ENCODE measurements at regions not wholly inside any gene's neighbourhood (a gene's known extent, or its start where the extent isn't known, plus 50 kb on each side); places are given as distances from the start of the nearest gene placed in this dataset.

- no peak for TF ChIP-seq CTCF (IDR thresholded peaks at IDR 0.05; ENCODE audit: insufficient read depth, low read depth, low read length, missing control alignments)
- peak; percentile 17 for DNase-seq (ENCODE audit: low read depth)
- H3K4me3 ChIP-seq (ENCODE audit: low read length): no peak overlapping the region
These were observed 178.4 kb upstream of the SUCLG2 start for GRCh38 chr3:67832817-67833216.

DNA sequence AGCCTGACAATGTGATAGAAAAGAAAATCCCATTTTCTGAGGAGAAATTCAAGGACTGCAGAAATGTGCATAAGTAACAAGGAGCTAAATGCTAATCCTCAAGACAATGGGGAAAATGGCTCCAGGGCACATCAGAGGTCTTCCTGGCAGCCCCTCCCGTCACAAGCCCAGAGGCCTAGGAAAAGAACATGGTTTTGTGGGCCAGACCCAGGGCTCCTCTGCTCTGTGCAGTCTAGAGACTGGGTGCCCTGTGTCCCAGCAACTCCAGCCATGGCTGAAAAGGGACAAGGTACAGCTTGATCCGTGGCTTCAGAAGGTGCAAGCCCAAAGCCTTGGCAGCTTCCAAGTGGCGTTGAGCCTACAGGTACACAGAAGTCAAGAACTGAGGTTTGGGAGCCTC lies 176.8 kb upstream of the SUCLG2 start:
- DNase-seq (ENCODE audit: low read depth): no peak
- H3K4me3 ChIP-seq (ENCODE audit: low read length): no peak overlapping the region
- TF ChIP-seq CTCF (IDR thresholded peaks at IDR 0.05; ENCODE audit: insufficient read depth, low read depth, low read length, missing control alignments): no peak

DNA sequence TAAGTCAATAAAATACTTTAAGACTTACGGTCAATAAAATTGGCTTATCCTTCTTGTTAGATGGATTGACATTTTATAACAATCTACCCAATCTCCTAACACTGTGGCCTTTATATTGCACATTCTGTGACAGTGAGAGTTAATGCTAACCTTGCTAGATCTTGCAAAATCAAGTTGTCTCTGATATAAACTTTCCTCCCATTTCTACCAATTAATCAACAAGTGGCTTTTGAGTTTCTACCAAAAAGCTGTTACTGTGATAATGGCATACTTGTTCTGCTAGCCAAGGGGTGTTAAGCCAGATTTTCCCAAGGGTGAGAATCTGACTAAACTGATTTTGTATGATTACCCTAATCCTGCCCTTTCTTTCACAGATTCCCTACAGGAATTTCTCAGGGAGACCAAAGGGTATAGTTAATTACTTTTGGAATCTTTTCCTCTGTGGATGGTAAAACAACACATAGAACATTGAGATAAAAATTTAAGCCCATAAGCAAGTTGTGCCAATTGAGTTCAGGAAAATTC lies 174.1 kb upstream of the SUCLG2 start:
- DNase-seq (ENCODE audit: low read depth): no peak
- no peak for TF ChIP-seq CTCF (IDR thresholded peaks at IDR 0.05; ENCODE audit: insufficient read depth, low read depth, low read length, missing control alignments)
- no peak overlapping the region for H3K4me3 ChIP-seq (ENCODE audit: low read length)

DNA sequence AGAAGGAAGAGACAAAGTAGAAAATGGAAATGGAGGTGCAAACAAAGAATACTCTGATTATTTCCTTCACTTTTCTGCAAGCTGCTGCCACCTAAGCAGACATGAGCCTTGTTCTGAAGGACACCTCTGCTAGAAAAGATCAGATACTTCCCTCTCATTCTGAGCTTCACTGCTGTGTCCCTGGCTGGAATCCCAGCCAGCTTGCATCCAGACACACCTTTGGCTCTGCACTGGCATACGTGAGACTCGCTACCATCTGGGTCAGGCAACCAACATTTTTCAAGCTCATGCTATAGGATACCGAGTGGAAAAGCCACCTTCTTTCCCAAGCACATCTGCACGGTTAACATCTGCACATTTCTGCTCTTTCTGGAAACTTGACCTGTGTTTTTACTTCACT lies 166.7 kb upstream of the SUCLG2 start:
- no peak for TF ChIP-seq CTCF (IDR thresholded peaks at IDR 0.05; ENCODE audit: insufficient read depth, low read depth, low read length, missing control alignments)
- no peak overlapping the region for H3K4me3 ChIP-seq (ENCODE audit: low read length)
- no peak for DNase-seq (ENCODE audit: low read depth)

DNA sequence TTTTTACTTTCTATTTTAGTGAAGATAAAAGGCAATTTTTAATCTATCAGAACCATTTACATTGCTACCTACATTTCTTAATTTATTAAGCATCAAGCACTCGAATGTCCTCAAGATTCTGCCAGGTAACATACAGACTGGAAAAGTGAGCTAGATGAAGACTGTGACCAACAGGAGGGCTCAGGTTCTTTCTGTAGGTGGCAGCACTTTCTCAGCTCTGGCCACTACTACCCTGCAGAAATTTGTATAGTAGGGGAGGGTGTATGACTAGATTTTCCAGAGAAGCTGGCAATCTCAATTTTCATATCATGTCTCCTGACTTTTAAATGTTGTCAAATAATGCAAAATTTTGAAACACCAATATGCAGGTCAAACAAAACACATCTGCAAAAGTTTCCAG lies 165.0 kb upstream of the SUCLG2 start:
- DNase-seq (ENCODE audit: low read depth): peak; percentile 2
- no peak for TF ChIP-seq CTCF (IDR thresholded peaks at IDR 0.05; ENCODE audit: insufficient read depth, low read depth, low read length, missing control alignments)
- H3K4me3 ChIP-seq (ENCODE audit: low read length): no peak overlapping the region

- no peak for TF ChIP-seq CTCF (IDR thresholded peaks at IDR 0.05; ENCODE audit: insufficient read depth, low read depth, low read length, missing control alignments)
- no peak for DNase-seq (ENCODE audit: low read depth)
- H3K4me3 ChIP-seq (ENCODE audit: low read length): no peak overlapping the region
These were observed 155.0 kb upstream of the SUCLG2 start for GRCh38 chr3:67809370-67809935.

DNA sequence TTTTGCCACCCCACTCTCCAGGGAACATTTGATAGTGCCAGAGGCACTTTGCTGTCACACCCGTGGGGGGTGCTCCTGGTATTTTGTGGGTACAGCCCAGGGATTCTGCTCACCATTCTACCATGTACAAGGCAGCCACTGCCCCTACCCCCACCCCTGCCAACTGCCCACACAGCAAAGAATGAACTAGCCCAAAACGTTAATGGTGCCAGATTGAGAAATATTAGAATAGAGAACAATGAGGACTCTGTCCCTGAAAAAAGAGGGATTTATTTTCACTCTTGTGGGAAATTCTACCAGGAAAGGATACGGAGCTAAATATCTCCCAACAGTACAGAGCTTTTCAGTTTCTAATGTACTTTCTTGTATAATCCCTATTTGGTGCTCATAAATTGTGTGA lies 154.5 kb upstream of the SUCLG2 start:
- H3K4me3 ChIP-seq (ENCODE audit: low read length): no peak overlapping the region
- no peak for DNase-seq (ENCODE audit: low read depth)
- TF ChIP-seq CTCF (IDR thresholded peaks at IDR 0.05; ENCODE audit: insufficient read depth, low read depth, low read length, missing control alignments): no peak

All from epithelial cell of esophagus (primary cell).